NCI-H1930 (cell line): ENCODE measurements at regions not wholly inside any gene's neighbourhood (a gene's known extent, or its start where the extent isn't known, plus 50 kb on each side); places are given as distances from the start of the nearest gene placed in this dataset.

Experiments
- DNase-seq, 2 experiments: peaks; one replicate each; lab custom pipeline; 2025; lab: John Stamatoyannopoulos, UW

DNA sequence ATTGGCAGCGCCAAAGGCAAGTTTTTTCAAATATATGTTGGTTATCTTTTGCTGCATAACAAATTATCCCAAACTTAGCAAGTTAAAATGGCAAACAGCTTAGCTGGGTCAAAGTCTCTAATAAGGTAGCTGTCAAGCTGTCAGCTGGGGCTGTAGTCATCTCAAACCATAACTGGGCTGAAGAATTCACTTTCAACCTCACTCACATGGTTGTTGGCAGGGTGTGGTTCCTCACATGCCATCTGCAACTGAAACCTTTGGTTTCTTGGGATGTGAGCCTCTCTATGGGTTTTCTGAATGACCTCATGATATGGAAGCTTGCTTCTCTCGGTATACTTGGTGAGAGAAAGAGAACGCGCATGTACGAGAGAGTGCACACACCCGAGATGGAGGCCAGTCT lies 125.4 kb downstream of the LRIG3 start:
- no peak for DNase-seq

DNA sequence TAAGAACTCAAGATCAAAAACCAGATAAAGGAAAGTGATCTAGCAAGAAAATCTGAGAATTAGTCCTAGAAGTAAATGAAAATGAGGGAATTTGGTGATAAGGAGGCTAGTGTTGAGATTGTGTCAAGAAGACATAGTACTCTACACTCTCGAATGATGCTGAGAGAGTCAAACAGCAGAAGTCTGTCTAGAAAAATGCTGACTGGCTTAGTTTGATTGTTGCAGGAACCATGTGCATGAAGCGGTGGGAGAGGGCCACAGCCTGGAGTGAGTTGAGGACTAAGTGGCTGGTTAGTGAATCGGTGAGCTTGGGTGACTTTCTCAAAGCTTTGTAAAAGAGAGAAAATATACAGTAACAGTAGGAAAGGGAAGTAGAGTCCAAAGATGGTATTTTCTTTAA lies 124.5 kb downstream of the LRIG3 start:
- no peak for DNase-seq

DNA sequence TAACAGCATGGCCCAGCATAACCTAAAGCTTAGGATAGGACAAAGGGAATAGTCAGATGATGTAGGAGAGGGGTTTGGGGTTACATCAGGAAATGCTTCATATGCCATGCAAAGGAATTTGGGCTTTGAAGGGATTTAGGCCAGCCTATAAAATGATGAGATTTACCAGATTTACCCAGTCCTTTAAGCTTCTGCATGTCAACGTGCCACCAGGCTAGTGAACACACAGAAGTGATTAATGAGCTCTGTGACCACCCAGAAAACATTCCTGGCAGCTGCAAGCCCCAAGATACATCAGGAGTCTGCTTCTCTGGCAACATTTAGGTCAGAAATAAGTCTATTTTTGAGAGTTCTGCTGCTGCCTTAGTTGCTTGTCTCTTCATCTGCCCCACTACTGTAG lies 118.3 kb downstream of the LRIG3 start:
- no peak for DNase-seq

DNA sequence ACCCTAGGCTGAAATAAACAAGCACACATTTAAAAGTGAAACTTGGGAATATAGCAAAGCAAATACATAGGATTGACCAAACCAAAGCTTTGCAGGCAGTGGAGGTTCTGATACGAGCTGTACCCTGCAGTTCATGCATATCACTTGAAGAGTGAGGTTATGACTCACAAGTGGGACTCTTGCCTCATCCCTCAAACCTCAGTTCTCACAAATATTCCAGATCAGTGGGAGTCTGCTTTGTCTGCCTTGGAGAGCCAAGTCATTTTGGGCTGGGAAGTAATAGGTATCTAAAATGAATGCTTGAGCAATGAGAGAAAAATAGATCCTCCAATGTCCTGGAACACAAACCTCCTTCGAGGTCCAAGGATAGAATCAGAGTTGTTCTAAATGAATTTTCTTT lies 116.4 kb downstream of the LRIG3 start:
- DNase-seq: no peak

- DNase-seq: no peak
Observed at GRCh38 chr12:58804749-58805148, 115.6 kb downstream of the LRIG3 start.

DNA sequence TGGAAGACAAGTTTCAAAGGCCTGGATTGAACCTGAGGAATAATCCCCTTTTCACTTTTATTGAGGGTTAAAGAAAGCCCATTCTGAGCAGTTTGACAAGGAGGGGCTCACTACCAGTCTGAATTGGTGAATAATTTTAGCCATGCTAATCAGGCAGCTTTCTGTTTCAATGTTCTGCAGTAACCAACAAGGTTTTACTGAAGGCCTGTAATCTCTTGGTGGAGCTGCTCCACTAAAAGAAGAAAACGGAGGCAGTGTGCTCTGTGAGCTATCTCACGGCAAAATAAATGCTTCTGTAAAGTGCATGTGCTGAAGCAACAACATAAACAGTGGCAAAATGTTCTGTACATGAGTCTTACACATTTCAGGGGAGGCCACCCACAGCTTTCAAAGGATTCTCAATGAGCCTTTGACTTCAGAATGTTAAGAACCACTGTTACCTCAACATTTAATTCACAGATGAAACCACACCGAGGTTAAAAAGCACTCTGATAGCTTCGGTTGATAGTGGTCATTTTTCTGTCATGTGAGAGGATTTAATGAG lies 111.2 kb downstream of the LRIG3 start:
- DNase-seq: no peak

GRCh38 chr12:58811346-58811745 lies 109.0 kb downstream of the LRIG3 start:
- no peak for DNase-seq

- DNase-seq: no peak
Observed at GRCh38 chr12:58812214-58812613, 108.1 kb downstream of the LRIG3 start.

GRCh38 chr12:58814036-58814435 lies 106.3 kb downstream of the LRIG3 start:
- no peak for DNase-seq

GRCh38 chr12:58815235-58815634 lies 105.1 kb downstream of the LRIG3 start:
- DNase-seq: no peak

DNA sequence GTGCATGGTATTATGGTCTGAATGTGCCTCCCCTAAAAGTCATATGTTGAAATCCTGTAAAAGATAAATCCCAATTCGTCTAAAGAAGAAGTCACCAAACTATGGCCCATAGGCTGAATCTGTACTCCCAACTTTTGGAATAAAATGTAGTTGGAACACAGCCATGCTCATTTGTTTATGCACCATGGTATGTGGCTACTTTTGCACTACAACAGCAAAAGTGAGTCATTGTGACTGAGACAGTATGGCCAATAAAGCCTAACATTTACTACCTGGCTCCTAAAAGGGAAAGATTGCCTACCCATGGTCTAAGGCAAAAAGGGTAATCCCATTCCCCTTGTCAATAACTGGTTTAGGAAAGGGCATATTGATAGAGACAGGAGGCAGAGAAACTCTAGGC lies 101.8 kb downstream of the LRIG3 start:
- DNase-seq: no peak

- DNase-seq: no peak
Observed at GRCh38 chr12:58819345-58819744, 101.0 kb downstream of the LRIG3 start.

- DNase-seq: no peak
Observed at GRCh38 chr12:58819985-58820384, 100.3 kb downstream of the LRIG3 start.
